Ovary (tissue), 3 donors: ENCODE measurements at regions not wholly inside any gene's neighbourhood (a gene's known extent, or its start where the extent isn't known, plus 50 kb on each side); places are given as distances from the start of the nearest gene placed in this dataset.

ENCODE experiments used
- EP300 ChIP-seq: sonication (generic); formaldehyde crosslinking; IDR thresholded peaks from one replicate; pipeline ENCODE4 v1.6.1; 2017; ENCODE audit warnings: antibody characterized with exemption
- TF ChIP-seq, protein P1 (sequence below), 3 donors: fragments of 450-650 bp in 2 of 3; fragments of 200-600 bp in 1 of 3; IDR thresholded peaks; one replicate each; pipeline versions ENCODE4 v1.5.1 to v1.8.0; 2016 to 2022; ENCODE audit warnings: antibody characterized with exemption in 3 of 3, mild to moderate bottlenecking in 1 of 3
- donor health status: DM: no; HTN: no; CAD: no.

DNA sequence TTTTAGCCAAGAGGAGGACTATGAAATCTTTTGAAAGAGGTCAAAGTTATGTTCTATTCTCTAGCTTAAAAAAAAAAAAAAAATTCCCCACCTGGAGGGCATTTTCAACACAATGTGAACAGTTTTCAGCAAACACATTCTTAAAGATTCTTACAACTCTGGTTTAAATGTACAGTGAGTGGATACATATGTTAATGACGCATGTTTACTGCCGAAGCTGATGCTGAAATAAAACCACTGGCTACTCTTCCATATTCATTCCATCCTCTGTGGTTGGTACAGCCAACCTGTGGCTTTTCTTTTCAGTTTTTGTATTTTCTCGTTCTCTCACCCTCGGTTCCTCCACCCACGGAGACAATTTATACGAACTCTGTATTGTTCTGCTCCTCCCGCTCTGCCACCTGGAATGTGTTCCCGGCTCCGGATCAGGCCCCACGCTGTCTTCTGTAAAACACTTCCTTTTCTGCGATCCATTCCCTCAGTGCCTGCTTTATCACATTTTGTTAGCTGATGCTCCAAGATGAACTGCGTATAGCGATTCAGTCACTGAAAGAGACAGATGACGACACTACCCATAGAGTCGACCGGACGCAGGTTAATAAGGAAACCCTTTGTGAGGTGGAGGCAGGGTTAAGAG, 466.4 kb upstream of the ARGLU1 start:
- TF ChIP-seq, protein P1, sequence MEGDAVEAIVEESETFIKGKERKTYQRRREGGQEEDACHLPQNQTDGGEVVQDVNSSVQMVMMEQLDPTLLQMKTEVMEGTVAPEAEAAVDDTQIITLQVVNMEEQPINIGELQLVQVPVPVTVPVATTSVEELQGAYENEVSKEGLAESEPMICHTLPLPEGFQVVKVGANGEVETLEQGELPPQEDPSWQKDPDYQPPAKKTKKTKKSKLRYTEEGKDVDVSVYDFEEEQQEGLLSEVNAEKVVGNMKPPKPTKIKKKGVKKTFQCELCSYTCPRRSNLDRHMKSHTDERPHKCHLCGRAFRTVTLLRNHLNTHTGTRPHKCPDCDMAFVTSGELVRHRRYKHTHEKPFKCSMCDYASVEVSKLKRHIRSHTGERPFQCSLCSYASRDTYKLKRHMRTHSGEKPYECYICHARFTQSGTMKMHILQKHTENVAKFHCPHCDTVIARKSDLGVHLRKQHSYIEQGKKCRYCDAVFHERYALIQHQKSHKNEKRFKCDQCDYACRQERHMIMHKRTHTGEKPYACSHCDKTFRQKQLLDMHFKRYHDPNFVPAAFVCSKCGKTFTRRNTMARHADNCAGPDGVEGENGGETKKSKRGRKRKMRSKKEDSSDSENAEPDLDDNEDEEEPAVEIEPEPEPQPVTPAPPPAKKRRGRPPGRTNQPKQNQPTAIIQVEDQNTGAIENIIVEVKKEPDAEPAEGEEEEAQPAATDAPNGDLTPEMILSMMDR (IDR thresholded peaks at IDR 0.05): no peak
- TF ChIP-seq EP300: no peak
